ENCODE measurements at regions not wholly inside any gene's neighbourhood (a gene's known extent, or its start where the extent isn't known, plus 50 kb on each side); places are given as distances from the start of the nearest gene placed in this dataset.

- DNase-seq = no peak
Observed at GRCh38 chr6:169082817-169083507, 170.7 kb downstream of the THBS2 start.

- DNase-seq = no peak
Observed at GRCh38 chr6:169082093-169082492, 171.6 kb downstream of the THBS2 start.

- no peak for DNase-seq
Observed at GRCh38 chr6:169081248-169081647, 172.4 kb downstream of the THBS2 start.

GRCh38 chr6:169079650-169080049 is 174.0 kb downstream of the THBS2 start:
- DNase-seq = no peak

- DNase-seq = no peak
Observed at GRCh38 chr6:169078399-169079145, 175.1 kb downstream of the THBS2 start.

- no peak for DNase-seq
Observed at GRCh38 chr6:169075915-169076654, 177.6 kb downstream of the THBS2 start.

- peak; percentile 89 to 94 for DNase-seq
Observed at GRCh38 chr6:169075211-169075914, 178.3 kb downstream of the THBS2 start.

- peak in 1 of 2 donors; percentile 11 for DNase-seq
Observed at GRCh38 chr6:169074526-169074925, 179.1 kb downstream of the THBS2 start.

- no peak for DNase-seq
Observed at GRCh38 chr6:169073311-169073710, 180.3 kb downstream of the THBS2 start.

- DNase-seq = no peak
Observed at GRCh38 chr6:169072127-169073042, 181.3 kb downstream of the THBS2 start.

GRCh38 chr6:169071394-169071793 is 182.3 kb downstream of the THBS2 start:
- no peak for DNase-seq

- no peak for DNase-seq
Observed at GRCh38 chr6:169070506-169071176, 183.0 kb downstream of the THBS2 start.

GRCh38 chr6:169069356-169069755 is 184.3 kb downstream of the THBS2 start:
- DNase-seq = no peak

- no peak for DNase-seq
Observed at GRCh38 chr6:169064194-169064593, 189.5 kb downstream of the THBS2 start.

- no peak for DNase-seq
Observed at GRCh38 chr6:169062272-169062671, 191.4 kb downstream of the THBS2 start.

GRCh38 chr6:169058634-169059033 is 195.0 kb downstream of the THBS2 start:
- no peak for DNase-seq

- no peak for DNase-seq
Observed at GRCh38 chr6:169052462-169052861, 201.2 kb downstream of the THBS2 start.

GRCh38 chr6:169051371-169051770 is 202.3 kb downstream of the THBS2 start:
- DNase-seq = no peak

GRCh38 chr6:169048865-169049205 is 204.8 kb downstream of the THBS2 start:
- DNase-seq = no peak

- no peak for DNase-seq
Observed at GRCh38 chr6:169048185-169048864, 205.3 kb downstream of the THBS2 start.
